ENCODE measurements at regions not wholly inside any gene's neighbourhood (a gene's known extent, or its start where the extent isn't known, plus 50 kb on each side); places are given as distances from the start of the nearest gene placed in this dataset.

- TF ChIP-seq CTCF (IDR thresholded peaks at IDR 0.05) (no peak), POLR2A (IDR thresholded peaks at IDR 0.05) (no peak)
Measured at GRCh38 chr15:39391230-39391629, 189.6 kb upstream of the THBS1 start.
